GM10266 (cell line): ENCODE measurements at regions not wholly inside any gene's neighbourhood (a gene's known extent, or its start where the extent isn't known, plus 50 kb on each side); places are given as distances from the start of the nearest gene placed in this dataset.

Source experiments
- DNase-seq: peaks from one replicate; pipeline ENCODE4 v3.0.0; 2012; ENCODE audit errors: extremely low spot score
- TF ChIP-seq, protein P1 (sequence below): IDR thresholded peaks from 2 replicates; pipeline ENCODE4 v1.5.1; 2012; ENCODE audit warnings: mild to moderate bottlenecking, low read depth; ENCODE audit not compliant: control insufficient read depth, insufficient read depth; ENCODE audit errors: missing control alignments

DNA sequence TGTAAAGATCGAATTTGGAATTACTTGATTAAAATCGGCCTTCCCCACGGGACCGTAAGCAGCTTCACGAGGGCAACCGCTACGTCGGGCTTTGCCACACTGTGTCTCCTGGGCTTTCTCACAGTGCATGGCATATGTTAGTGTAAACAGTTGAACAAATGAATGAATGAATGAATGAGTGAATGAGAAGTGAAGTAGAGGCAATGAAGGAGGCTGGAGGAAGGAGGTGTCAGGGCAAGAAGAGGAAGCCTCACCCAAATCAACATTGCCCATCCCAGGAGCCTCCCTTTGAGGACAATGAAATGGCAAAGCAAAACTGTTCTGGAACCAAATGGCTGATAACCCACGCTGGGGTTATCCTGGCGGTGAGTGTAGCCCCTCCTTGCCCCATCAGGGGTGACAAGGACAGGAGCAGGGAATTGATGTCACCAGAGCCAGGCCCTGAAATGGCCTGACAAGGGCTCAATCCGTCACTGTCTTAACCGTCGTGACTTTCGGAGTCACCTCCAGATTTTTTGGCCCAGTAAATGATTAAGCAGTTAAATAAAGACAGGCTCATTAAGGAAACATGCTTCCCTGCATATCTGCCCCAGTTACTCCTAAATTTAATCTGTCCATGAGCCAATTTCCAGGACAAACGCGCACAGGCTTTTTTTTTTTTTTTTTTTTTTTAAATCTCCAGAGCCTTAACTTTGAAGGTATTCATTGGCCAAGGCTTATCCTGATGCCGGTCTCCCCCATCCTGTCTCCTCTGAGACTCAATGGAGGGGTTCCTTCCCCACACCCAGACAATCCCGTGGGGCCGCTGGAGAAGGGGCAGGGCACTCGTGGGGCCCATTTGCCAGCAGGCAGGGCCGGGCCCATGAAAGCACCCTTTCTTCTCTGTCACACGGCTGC is 88.4 kb upstream of the BOD1 start:
- no peak for DNase-seq
- TF ChIP-seq, protein P1, sequence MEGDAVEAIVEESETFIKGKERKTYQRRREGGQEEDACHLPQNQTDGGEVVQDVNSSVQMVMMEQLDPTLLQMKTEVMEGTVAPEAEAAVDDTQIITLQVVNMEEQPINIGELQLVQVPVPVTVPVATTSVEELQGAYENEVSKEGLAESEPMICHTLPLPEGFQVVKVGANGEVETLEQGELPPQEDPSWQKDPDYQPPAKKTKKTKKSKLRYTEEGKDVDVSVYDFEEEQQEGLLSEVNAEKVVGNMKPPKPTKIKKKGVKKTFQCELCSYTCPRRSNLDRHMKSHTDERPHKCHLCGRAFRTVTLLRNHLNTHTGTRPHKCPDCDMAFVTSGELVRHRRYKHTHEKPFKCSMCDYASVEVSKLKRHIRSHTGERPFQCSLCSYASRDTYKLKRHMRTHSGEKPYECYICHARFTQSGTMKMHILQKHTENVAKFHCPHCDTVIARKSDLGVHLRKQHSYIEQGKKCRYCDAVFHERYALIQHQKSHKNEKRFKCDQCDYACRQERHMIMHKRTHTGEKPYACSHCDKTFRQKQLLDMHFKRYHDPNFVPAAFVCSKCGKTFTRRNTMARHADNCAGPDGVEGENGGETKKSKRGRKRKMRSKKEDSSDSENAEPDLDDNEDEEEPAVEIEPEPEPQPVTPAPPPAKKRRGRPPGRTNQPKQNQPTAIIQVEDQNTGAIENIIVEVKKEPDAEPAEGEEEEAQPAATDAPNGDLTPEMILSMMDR, result no peak

DNA sequence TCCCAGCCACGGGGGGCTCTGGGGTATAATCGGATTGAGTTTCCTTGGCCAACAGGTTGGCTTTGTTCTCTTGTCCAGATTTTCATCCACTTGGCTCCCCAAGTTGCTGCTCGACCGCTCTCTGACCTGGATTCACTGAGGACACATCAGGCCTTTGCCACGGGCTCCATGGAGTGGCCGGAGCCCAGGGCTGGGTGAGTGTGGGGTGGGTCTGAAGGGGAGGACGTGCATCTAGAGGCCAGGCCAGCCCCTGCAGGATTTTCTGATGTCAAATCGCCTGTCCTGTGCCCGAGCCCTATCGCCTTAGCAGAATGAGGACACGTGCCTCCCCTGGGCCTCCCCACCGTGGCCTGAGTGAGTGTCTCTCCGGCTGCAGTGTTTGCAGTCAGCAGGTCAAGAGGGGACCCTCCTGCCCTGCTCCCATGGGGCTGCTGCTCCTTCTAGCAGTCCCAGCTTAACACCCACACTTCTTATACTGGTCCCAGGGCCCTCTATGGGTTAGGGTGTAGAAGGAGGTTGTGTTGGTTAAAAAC is 89.1 kb upstream of the BOD1 start:
- TF ChIP-seq, protein P1, result no peak
- DNase-seq, result no peak

DNA sequence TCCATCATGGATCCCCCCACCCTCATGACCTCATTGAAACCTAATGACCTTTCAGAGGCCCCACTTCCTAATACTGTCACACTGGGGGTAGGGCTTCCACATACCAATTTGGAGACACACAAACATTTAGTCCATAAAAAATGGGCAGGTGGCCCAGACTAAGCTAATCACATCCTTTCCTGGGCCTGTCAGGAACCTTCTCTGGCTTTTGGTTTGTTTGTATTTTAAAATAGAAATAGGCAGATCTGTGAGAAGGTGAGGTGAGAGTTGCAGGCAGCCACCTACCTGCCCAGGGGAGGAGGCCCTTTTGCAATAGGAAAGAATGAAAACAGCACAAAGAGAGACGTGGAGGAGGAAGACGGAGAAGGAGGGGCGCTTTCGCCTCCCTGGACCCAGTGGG is 90.2 kb upstream of the BOD1 start:
- no peak for DNase-seq
- TF ChIP-seq, protein P1, result no peak

DNA sequence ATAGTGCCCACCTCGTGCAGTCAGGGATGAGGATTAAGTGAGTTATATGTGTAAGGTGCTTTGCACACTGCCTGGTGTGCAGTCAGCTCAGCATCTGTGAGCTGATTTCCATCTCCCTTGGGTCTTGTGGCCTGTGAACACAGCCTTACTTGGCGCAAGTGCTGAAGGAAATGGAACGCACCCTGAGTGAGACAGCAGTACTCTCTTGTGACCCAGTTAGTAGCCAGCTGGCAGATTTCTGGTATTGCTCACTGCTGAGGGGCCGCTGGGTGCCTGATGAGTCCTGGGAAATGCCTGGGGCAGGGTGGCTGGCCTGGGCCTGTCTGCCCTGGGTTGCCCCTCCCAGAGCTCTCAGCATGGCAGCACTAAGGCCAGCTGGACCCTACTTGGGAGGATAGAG is 90.9 kb upstream of the BOD1 start:
- DNase-seq, result no peak
- TF ChIP-seq, protein P1, result no peak

DNA sequence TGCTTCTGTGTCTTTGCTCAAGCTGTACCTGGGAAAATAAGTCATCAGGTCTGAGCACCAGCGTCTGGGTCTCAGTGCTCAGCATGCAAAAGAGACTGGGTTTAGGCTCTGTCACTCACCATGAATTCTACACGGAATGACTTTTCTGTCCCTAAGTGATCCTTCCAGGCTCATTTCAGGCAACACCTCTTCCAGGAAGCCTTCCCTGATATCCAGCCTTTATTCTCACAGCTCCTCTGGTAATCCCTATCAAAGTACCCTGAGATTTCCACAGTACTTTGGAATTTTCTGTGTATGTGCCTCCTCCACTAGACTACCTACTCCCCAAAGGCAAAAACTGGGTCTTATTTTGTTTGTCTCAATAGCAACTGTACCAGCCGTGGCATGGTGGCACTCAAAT is 92.7 kb upstream of the BOD1 start:
- TF ChIP-seq, protein P1, result no peak
- DNase-seq, result no peak

DNA sequence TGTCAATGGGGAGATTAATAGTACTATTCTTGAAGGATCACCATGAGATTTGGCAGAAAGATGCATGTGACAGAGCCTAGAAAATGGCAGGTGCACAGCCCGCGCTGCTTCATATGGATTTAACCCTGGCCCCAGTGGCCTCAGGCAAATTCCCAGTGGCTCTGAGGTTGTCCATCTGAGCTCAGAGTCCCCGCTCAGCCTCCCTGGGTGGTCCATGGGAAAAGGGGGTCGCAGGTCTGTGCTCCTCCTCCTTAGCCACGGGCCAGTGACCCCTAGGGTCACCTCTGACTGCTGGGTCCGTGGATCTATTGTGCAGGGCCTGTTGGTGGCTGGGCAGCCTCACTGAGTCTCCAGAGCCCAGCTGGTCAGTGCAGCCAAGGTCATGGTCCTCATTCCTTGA is 93.3 kb upstream of the BOD1 start:
- no peak for DNase-seq
- TF ChIP-seq, protein P1, result no peak

DNA sequence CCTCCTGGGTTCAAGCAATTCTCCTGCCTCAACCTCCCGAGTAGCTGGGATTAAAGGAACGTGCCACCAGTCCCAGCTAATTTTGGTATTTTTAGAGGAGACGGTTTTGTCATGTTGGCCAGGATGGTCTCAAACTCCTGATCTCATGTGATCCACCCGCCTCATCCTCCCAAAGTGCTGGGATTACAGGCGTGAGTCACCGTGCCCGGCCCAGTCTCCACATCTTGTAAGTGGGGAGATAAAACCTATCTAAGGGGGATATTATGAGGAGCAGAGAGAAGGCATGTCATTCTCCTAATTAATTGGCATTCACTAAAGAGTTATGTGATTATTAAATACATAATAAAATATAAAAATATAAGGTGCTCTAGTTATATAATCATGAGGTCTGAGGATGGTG is 94.1 kb upstream of the BOD1 start:
- no peak for DNase-seq
- TF ChIP-seq, protein P1, result no peak
